HepG2 (cell line): ENCODE measurements at regions not wholly inside any gene's neighbourhood (a gene's known extent, or its start where the extent isn't known, plus 50 kb on each side); places are given as distances from the start of the nearest gene placed in this dataset.

Experiments used
- ATAC-seq: fragments of 200-7000 bp; cut with Tn5 transposase; 3 replicates; pipeline ENCODE4 v1.9.1; 2020; ENCODE audit warnings: mild to moderate bottlenecking, moderate library complexity
- BruUV-seq: library from RNA; stranded (reverse); fragments of 400-500 nt; replicated peaks from 2 replicates; lab custom pipeline; 2021; lab: Mats Ljungman, UMichigan
- CTCF ChIA-PET: fragments of 300-600 bp; formaldehyde crosslinking; extraction: SDS; loops from one replicate; lab custom pipeline; 2021; ENCODE audit warnings: low total read pairs, inconsistent platforms, low intra/inter-chr PET ratio; lab: Yijun Ruan, JAX
- POLR2A ChIA-PET: fragments of 350-600 bp; sonication (Branson Sonifier 250); formaldehyde crosslinking; loops from one replicate; lab custom pipeline; 2020; ENCODE audit warnings: antibody characterized with exemption, inconsistent platforms; lab: Yijun Ruan, JAX
- DNase-seq: peaks from one replicate; pipeline ENCODE4 v3.0.0-alpha.2; 2015; ENCODE audit warnings: low spot score
- FAIRE-seq: peaks from 3 replicates; lab custom pipeline; 2011; peaks lifted over from hg19 to GRCh38; lab: Jason Lieb, UNC
- H2AFZ ChIP-seq: one replicate; pipeline ENCODE4 v1.6.1; 2011; ENCODE audit warnings: low read length, inconsistent platforms
- H3K27ac ChIP-seq: fragments of 300-600 bp; 3 replicates; pipeline ENCODE4 v1.8.0; 2011; ENCODE audit warnings: mixed run types, mild to moderate bottlenecking, mixed read lengths, low read length, inconsistent platforms; ENCODE audit not compliant: insufficient read depth; ENCODE audit errors: extremely low read length
- H3K27me3 ChIP-seq, 2 experiments: fragments of 200-600 bp in 1 of 2; 2 replicates in 1 of 2; 3 replicates in 1 of 2; pipeline versions ENCODE4 v1.6.0 to v1.8.0; 2011; ENCODE audit warnings: low read length in 2 of 2, mild to moderate bottlenecking in 2 of 2, moderate library complexity in 2 of 2, inconsistent platforms in 1 of 2; ENCODE audit not compliant: insufficient read depth in 2 of 2, control insufficient read depth in 1 of 2
- H3K36me3 ChIP-seq, 2 experiments: fragments of 200-600 bp in 1 of 2; replicated peaks in 1 of 2; 2 replicates in 1 of 2; 3 replicates in 1 of 2; pipeline versions ENCODE4 v1.5.1 to v1.8.0; 2011; ENCODE audit warnings: low read length in 2 of 2, inconsistent platforms in 1 of 2; ENCODE audit not compliant: insufficient read depth in 2 of 2, control insufficient read depth in 1 of 2
- H3K4me1 ChIP-seq: 2 replicates; pipeline ENCODE4 v1.5.1; 2012; ENCODE audit warnings: low read length, inconsistent platforms; ENCODE audit not compliant: insufficient read depth
- H3K4me2 ChIP-seq: 2 replicates; pipeline ENCODE4 v1.6.0; 2011; ENCODE audit warnings: low read depth, low read length, inconsistent platforms
- H3K4me3 ChIP-seq, 3 experiments: fragments of 200-600 bp in 1 of 3; sonication (generic), shearing (Covaris generic) in 1 of 3; replicated peaks in 1 of 3; 2 replicates each; pipeline ENCODE4 v1.5.1; 2011 to 2016; ENCODE audit warnings: low read length in 3 of 3, inconsistent platforms in 2 of 3, low read depth in 2 of 3, mild to moderate bottlenecking in 2 of 3, control low read depth in 1 of 3, mixed read lengths in 1 of 3; ENCODE audit not compliant: insufficient read depth in 1 of 3
- H3K79me2 ChIP-seq: one replicate; pipeline ENCODE4 v1.6.1; 2011; ENCODE audit warnings: low read length, inconsistent platforms; ENCODE audit not compliant: insufficient read depth
- H3K9ac ChIP-seq: 2 replicates; pipeline ENCODE4 v1.6.0; 2011; ENCODE audit warnings: mild to moderate bottlenecking, low read depth, low read length, inconsistent platforms; ENCODE audit not compliant: insufficient read depth
- H3K9me3 ChIP-seq: 2 replicates; pipeline ENCODE4 v1.5.1; 2012; ENCODE audit warnings: mild to moderate bottlenecking, low read length
- H4K20me1 ChIP-seq: 2 replicates; pipeline ENCODE4 v1.6.0; 2011; ENCODE audit warnings: inconsistent platforms, mild to moderate bottlenecking, low read length, moderate library complexity; ENCODE audit not compliant: insufficient read depth
- AKNA ChIP-seq: sonication (generic); formaldehyde crosslinking; IDR thresholded peaks from 2 replicates; pipeline ENCODE4 v1.4.0; 2020; ENCODE audit warnings: missing genetic modification reagents, borderline replicate concordance
- HNF1A ChIP-seq, 2 experiments: sonication (generic) in 1 of 2; formaldehyde crosslinking in 1 of 2; IDR thresholded peaks; 2 replicates each; pipeline versions ENCODE4 v1.4.0 to v1.6.1; 2016 to 2020; ENCODE audit warnings: borderline replicate concordance in 1 of 2, low read depth in 1 of 2, mild to moderate bottlenecking in 1 of 2, missing genetic modification reagents in 1 of 2
- HNRNPUL1 ChIP-seq: fragments of 200-400 bp; formaldehyde crosslinking; IDR thresholded peaks from 2 replicates; pipeline ENCODE4 v1.6.1; 2017; ENCODE audit warnings: low read depth, mild to moderate bottlenecking, low read length, moderate library complexity
- JARID2 ChIP-seq: sonication (generic); formaldehyde crosslinking; IDR thresholded peaks from 2 replicates; pipeline ENCODE4 v1.8.1; 2023; ENCODE audit warnings: missing genetic modification reagents, inconsistent platforms; ENCODE audit not compliant: insufficient replicate concordance
- JUNB ChIP-seq: sonication (generic); formaldehyde crosslinking; IDR thresholded peaks from 2 replicates; pipeline ENCODE4 v1.8.0; 2022; ENCODE audit warnings: missing genetic modification reagents, mild to moderate bottlenecking, borderline replicate concordance
- MIXL1 ChIP-seq: IDR thresholded peaks from 2 replicates; pipeline ENCODE4 v1.6.1; 2016
- NFKBIZ ChIP-seq: IDR thresholded peaks from 2 replicates; pipeline ENCODE4 v1.6.1; 2018; ENCODE audit warnings: missing genetic modification reagents, missing compliant biosample characterization
- NONO ChIP-seq, 2 experiments: fragments of 450-650 bp in 1 of 2; sonication (generic) in 1 of 2; formaldehyde crosslinking in 1 of 2; IDR thresholded peaks in 1 of 2; conservative IDR thresholded peaks in 1 of 2; 2 replicates each; pipeline versions ENCODE4 v1.6.1 to v1.8.0; 2017 to 2022; ENCODE audit warnings: mild to moderate bottlenecking in 1 of 2, missing genetic modification reagents in 1 of 2, moderate library complexity in 1 of 2
- SPEN ChIP-seq: sonication (generic); formaldehyde crosslinking; IDR thresholded peaks from 2 replicates; pipeline ENCODE4 v1.5.1; 2020; ENCODE audit warnings: low read depth, mild to moderate bottlenecking, missing genetic modification reagents
- THAP7 ChIP-seq: sonication (generic); formaldehyde crosslinking; IDR thresholded peaks from 2 replicates; pipeline ENCODE4 v1.8.1; 2023; ENCODE audit warnings: mild to moderate bottlenecking, missing genetic modification reagents
- ZNF101 ChIP-seq: sonication (generic); formaldehyde crosslinking; IDR thresholded peaks from 2 replicates; pipeline ENCODE4 v1.4.0; 2020; ENCODE audit warnings: mild to moderate bottlenecking, low read depth, missing genetic modification reagents, borderline replicate concordance
- WGBS: methylation state at CpG from one replicate; pipeline ENCODE4 v1.1.6; 2017; ENCODE audit warnings: low lambda C conversion rate; 5-methylcytosine and 5-hydroxymethylcytosine counted together
- in situ Hi-C: cut with HindIII; loops from 2 replicates; pipeline ENCODE4 v1.10.0; 2017; ENCODE audit warnings: low pct_unique_long_range_greater_than_20kb; ENCODE audit not compliant: extremely low pct_ligation_motif_present
- intact Hi-C: fragments of 100-400 bp; cut with micrococcal nuclease; formaldehyde crosslinking; loops from one replicate; pipeline ENCODE4 v1.10.0; 2022; ENCODE audit not compliant: unreplicated experiment
- TF ChIP-seq, protein P1 (sequence below): sonication (generic); formaldehyde crosslinking; IDR thresholded peaks from 2 replicates; pipeline ENCODE4 v1.4.0; 2020; ENCODE audit warnings: mild to moderate bottlenecking, low read depth, missing genetic modification reagents

GRCh38 chr21:27314131-27314530, 347.2 kb upstream of the ADAMTS5 start:
- ATAC-seq: no peak
- intact Hi-C loops: no loop called here
- BruUV-seq: no TSS peak
- no peaks in the 10 kb centered on the region for H4K20me1 ChIP-seq
- H3K36me3 ChIP-seq: no peaks in the 10 kb centered on the region
- FAIRE-seq: no peak
- no peak for DNase-seq
- ChIA-PET POLR2A (no interaction called here), CTCF (no interaction called here)
- H3K27me3 ChIP-seq: no peaks in the 10 kb centered on the region
- peaks cover 93% of the 10 kb centered on the region for H3K9me3 ChIP-seq
- no peak overlapping the region for H3K4me3 ChIP-seq
- no peak overlapping the region for H3K9ac ChIP-seq
- H3K79me2 ChIP-seq: no peaks in the 10 kb centered on the region
- H3K4me1 ChIP-seq: no peaks in the 10 kb centered on the region
- in situ Hi-C loops: no loop called here
- WGBS: 0% methylated on average over 1 of the region's 1 CpG
- H3K4me2 ChIP-seq: no peak overlapping the region
- H2AFZ ChIP-seq: no peak overlapping the region
- H3K27ac ChIP-seq: no peak overlapping the region
- TF ChIP-seq HNRNPUL1: no peak
- TF ChIP-seq NONO (IDR thresholded peaks at IDR 0.05): no peak
- TF ChIP-seq NONO (CRISPR knock-in tag; conservative IDR thresholded peaks at IDR 0.05): no peak
- no peak for TF ChIP-seq JUNB
- no peak for TF ChIP-seq MIXL1
- no peak for TF ChIP-seq NFKBIZ (CRISPR knock-in tag)
- no peak for TF ChIP-seq SPEN (CRISPR knock-in tag)
- no peak for TF ChIP-seq AKNA (CRISPR knock-in tag)
- no peak for TF ChIP-seq ZNF101 (CRISPR knock-in tag)
- TF ChIP-seq HNF1A (IDR thresholded peaks at IDR 0.05; ENCODE audit: low read depth): no peak
- no peak for TF ChIP-seq HNF1A (CRISPR knock-in tag; IDR thresholded peaks at IDR 0.05; ENCODE audit: borderline replicate concordance)
- TF ChIP-seq, protein P1, sequence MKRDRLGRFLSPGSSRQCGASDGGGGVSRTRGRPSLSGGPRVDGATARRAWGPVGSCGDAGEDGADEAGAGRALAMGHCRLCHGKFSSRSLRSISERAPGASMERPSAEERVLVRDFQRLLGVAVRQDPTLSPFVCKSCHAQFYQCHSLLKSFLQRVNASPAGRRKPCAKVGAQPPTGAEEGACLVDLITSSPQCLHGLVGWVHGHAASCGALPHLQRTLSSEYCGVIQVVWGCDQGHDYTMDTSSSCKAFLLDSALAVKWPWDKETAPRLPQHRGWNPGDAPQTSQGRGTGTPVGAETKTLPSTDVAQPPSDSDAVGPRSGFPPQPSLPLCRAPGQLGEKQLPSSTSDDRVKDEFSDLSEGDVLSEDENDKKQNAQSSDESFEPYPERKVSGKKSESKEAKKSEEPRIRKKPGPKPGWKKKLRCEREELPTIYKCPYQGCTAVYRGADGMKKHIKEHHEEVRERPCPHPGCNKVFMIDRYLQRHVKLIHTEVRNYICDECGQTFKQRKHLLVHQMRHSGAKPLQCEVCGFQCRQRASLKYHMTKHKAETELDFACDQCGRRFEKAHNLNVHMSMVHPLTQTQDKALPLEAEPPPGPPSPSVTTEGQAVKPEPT (CRISPR knock-in tag): no peak
- TF ChIP-seq JARID2: no peak
- no peak for TF ChIP-seq THAP7 (CRISPR knock-in tag)
